HepG2 (cell line): ENCODE measurements at regions not wholly inside any gene's neighbourhood (a gene's known extent, or its start where the extent isn't known, plus 50 kb on each side); places are given as distances from the start of the nearest gene placed in this dataset.

Experiments used
- ATAC-seq: fragments of 200-7000 bp; cut with Tn5 transposase; 3 replicates; pipeline ENCODE4 v1.9.1; 2020; ENCODE audit warnings: mild to moderate bottlenecking, moderate library complexity
- BruUV-seq: library from RNA; stranded (reverse); fragments of 400-500 nt; replicated peaks from 2 replicates; lab custom pipeline; 2021; lab: Mats Ljungman, UMichigan
- CTCF ChIA-PET: fragments of 300-600 bp; formaldehyde crosslinking; extraction: SDS; loops from one replicate; lab custom pipeline; 2021; ENCODE audit warnings: low total read pairs, inconsistent platforms, low intra/inter-chr PET ratio; lab: Yijun Ruan, JAX
- POLR2A ChIA-PET: fragments of 350-600 bp; sonication (Branson Sonifier 250); formaldehyde crosslinking; loops from one replicate; lab custom pipeline; 2020; ENCODE audit warnings: antibody characterized with exemption, inconsistent platforms; lab: Yijun Ruan, JAX
- DNase-seq: peaks from one replicate; pipeline ENCODE4 v3.0.0-alpha.2; 2015; ENCODE audit warnings: low spot score
- FAIRE-seq: peaks from 3 replicates; lab custom pipeline; 2011; peaks lifted over from hg19 to GRCh38; lab: Jason Lieb, UNC
- H2AFZ ChIP-seq: one replicate; pipeline ENCODE4 v1.6.1; 2011; ENCODE audit warnings: low read length, inconsistent platforms
- H3K27ac ChIP-seq: fragments of 300-600 bp; 3 replicates; pipeline ENCODE4 v1.8.0; 2011; ENCODE audit warnings: mixed run types, mild to moderate bottlenecking, mixed read lengths, low read length, inconsistent platforms; ENCODE audit not compliant: insufficient read depth; ENCODE audit errors: extremely low read length
- H3K27me3 ChIP-seq, 2 experiments: fragments of 200-600 bp in 1 of 2; 2 replicates in 1 of 2; 3 replicates in 1 of 2; pipeline versions ENCODE4 v1.6.0 to v1.8.0; 2011; ENCODE audit warnings: low read length in 2 of 2, mild to moderate bottlenecking in 2 of 2, moderate library complexity in 2 of 2, inconsistent platforms in 1 of 2; ENCODE audit not compliant: insufficient read depth in 2 of 2, control insufficient read depth in 1 of 2
- H3K36me3 ChIP-seq, 2 experiments: fragments of 200-600 bp in 1 of 2; replicated peaks in 1 of 2; 2 replicates in 1 of 2; 3 replicates in 1 of 2; pipeline versions ENCODE4 v1.5.1 to v1.8.0; 2011; ENCODE audit warnings: low read length in 2 of 2, inconsistent platforms in 1 of 2; ENCODE audit not compliant: insufficient read depth in 2 of 2, control insufficient read depth in 1 of 2
- H3K4me1 ChIP-seq: 2 replicates; pipeline ENCODE4 v1.5.1; 2012; ENCODE audit warnings: low read length, inconsistent platforms; ENCODE audit not compliant: insufficient read depth
- H3K4me2 ChIP-seq: 2 replicates; pipeline ENCODE4 v1.6.0; 2011; ENCODE audit warnings: low read depth, low read length, inconsistent platforms
- H3K4me3 ChIP-seq, 3 experiments: fragments of 200-600 bp in 1 of 3; sonication (generic), shearing (Covaris generic) in 1 of 3; replicated peaks in 1 of 3; 2 replicates each; pipeline ENCODE4 v1.5.1; 2011 to 2016; ENCODE audit warnings: low read length in 3 of 3, inconsistent platforms in 2 of 3, low read depth in 2 of 3, mild to moderate bottlenecking in 2 of 3, control low read depth in 1 of 3, mixed read lengths in 1 of 3; ENCODE audit not compliant: insufficient read depth in 1 of 3
- H3K79me2 ChIP-seq: one replicate; pipeline ENCODE4 v1.6.1; 2011; ENCODE audit warnings: low read length, inconsistent platforms; ENCODE audit not compliant: insufficient read depth
- H3K9ac ChIP-seq: 2 replicates; pipeline ENCODE4 v1.6.0; 2011; ENCODE audit warnings: mild to moderate bottlenecking, low read depth, low read length, inconsistent platforms; ENCODE audit not compliant: insufficient read depth
- H3K9me3 ChIP-seq: 2 replicates; pipeline ENCODE4 v1.5.1; 2012; ENCODE audit warnings: mild to moderate bottlenecking, low read length
- H4K20me1 ChIP-seq: 2 replicates; pipeline ENCODE4 v1.6.0; 2011; ENCODE audit warnings: inconsistent platforms, mild to moderate bottlenecking, low read length, moderate library complexity; ENCODE audit not compliant: insufficient read depth
- GPN1 ChIP-seq: sonication (generic); formaldehyde crosslinking; IDR thresholded peaks from 2 replicates; pipeline ENCODE4 v1.5.1; 2020; ENCODE audit warnings: missing genetic modification reagents, borderline replicate concordance
- HCFC1 ChIP-seq: fragments of 150-350 bp; IDR thresholded peaks from 2 replicates; pipeline ENCODE4 v1.6.1; 2014; ENCODE audit warnings: low read depth, low read length
- MLLT10 ChIP-seq: sonication (generic); formaldehyde crosslinking; IDR thresholded peaks from 2 replicates; pipeline ENCODE4 v1.4.0; 2020; ENCODE audit warnings: missing genetic modification reagents
- MXD3 ChIP-seq: IDR thresholded peaks from 2 replicates; pipeline ENCODE4 v1.6.1; 2016; ENCODE audit warnings: mild to moderate bottlenecking, missing biosample characterization, missing genetic modification reagents
- PHF21A ChIP-seq: sonication (generic); formaldehyde crosslinking; IDR thresholded peaks from 2 replicates; pipeline ENCODE4 v1.5.0; 2020; ENCODE audit warnings: mild to moderate bottlenecking, missing genetic modification reagents
- POLR2AphosphoS2 ChIP-seq: IDR thresholded peaks from 2 replicates; pipeline ENCODE4 v1.6.1; 2011; ENCODE audit warnings: low read depth, low read length, improper control_type of control experiment
- RORA ChIP-seq: sonication (generic); formaldehyde crosslinking; IDR thresholded peaks from 2 replicates; pipeline ENCODE4 v1.5.0; 2020; ENCODE audit warnings: mild to moderate bottlenecking, missing genetic modification reagents, moderate library complexity
- SP4 ChIP-seq: sonication (generic); formaldehyde crosslinking; IDR thresholded peaks from 2 replicates; pipeline ENCODE4 v1.8.1; 2023; ENCODE audit warnings: mild to moderate bottlenecking, missing genetic modification reagents
- TFAP4 ChIP-seq: sonication (generic); IDR thresholded peaks from 2 replicates; pipeline ENCODE4 v1.6.1; 2016; ENCODE audit warnings: low read depth, borderline replicate concordance
- THAP11 ChIP-seq: IDR thresholded peaks from 2 replicates; pipeline ENCODE4 v1.6.1; 2016; ENCODE audit warnings: missing biosample characterization, missing genetic modification reagents
- ZNF124 ChIP-seq: sonication (generic); formaldehyde crosslinking; IDR thresholded peaks from 2 replicates; pipeline ENCODE4 v1.4.0; 2020; ENCODE audit warnings: missing genetic modification reagents
- ZNF556 ChIP-seq: sonication (generic); formaldehyde crosslinking; IDR thresholded peaks from 2 replicates; pipeline ENCODE4 v1.4.0; 2020; ENCODE audit warnings: mild to moderate bottlenecking, missing genetic modification reagents, borderline replicate concordance
- ZNF776 ChIP-seq: sonication (generic); formaldehyde crosslinking; IDR thresholded peaks from 2 replicates; pipeline ENCODE4 v1.4.0; 2020; ENCODE audit warnings: mild to moderate bottlenecking, missing genetic modification reagents
- ZNF792 ChIP-seq: IDR thresholded peaks from 2 replicates; pipeline ENCODE4 v1.6.1; 2016
- WGBS: methylation state at CpG from one replicate; pipeline ENCODE4 v1.1.6; 2017; ENCODE audit warnings: low lambda C conversion rate; 5-methylcytosine and 5-hydroxymethylcytosine counted together
- in situ Hi-C: cut with HindIII; loops from 2 replicates; pipeline ENCODE4 v1.10.0; 2017; ENCODE audit warnings: low pct_unique_long_range_greater_than_20kb; ENCODE audit not compliant: extremely low pct_ligation_motif_present
- intact Hi-C: fragments of 100-400 bp; cut with micrococcal nuclease; formaldehyde crosslinking; loops from one replicate; pipeline ENCODE4 v1.10.0; 2022; ENCODE audit not compliant: unreplicated experiment

GRCh38 chr6:154648188-154648887 lies 84.9 kb upstream of the SCAF8 start:
- FAIRE-seq = no peak
- H3K79me2 ChIP-seq = no peaks in the 10 kb centered on the region
- WGBS = 33% methylated on average over 3 of the region's 3 CpGs
- in situ Hi-C loops (no loop called here), intact Hi-C loops (no loop called here)
- no peak overlapping the region for H3K27ac ChIP-seq
- H4K20me1 ChIP-seq = no peaks in the 10 kb centered on the region
- no TSS peak for BruUV-seq
- no peak for DNase-seq
- CTCF ChIA-PET = no interaction called here
- H3K27me3 ChIP-seq = 0 out of 5 replicates have a peak, but pooled peaks cover 0 to 3% of the 10 kb centered on the region in 2 experiments
- no peaks in the 10 kb centered on the region for H3K9me3 ChIP-seq
- POLR2A ChIA-PET = no interaction called here
- TF ChIP-seq ZNF792 (CRISPR knock-in tag) (no peak), TFAP4 (no peak), POLR2AphosphoS2 (no peak), ZNF776 (no peak), GPN1 (no peak), PHF21A (CRISPR knock-in tag) (no peak), HCFC1 (no peak), RORA (CRISPR knock-in tag) (no peak), MLLT10 (CRISPR knock-in tag) (no peak), ZNF556 (no peak), ZNF124 (no peak), THAP11 (no peak), SP4 (CRISPR knock-in tag) (no peak), MXD3 (CRISPR knock-in tag) (no peak)
- no peak overlapping the region for H3K4me2 ChIP-seq
- no peaks in the 10 kb centered on the region for H3K4me1 ChIP-seq
- H3K36me3 ChIP-seq = no peaks in the 10 kb centered on the region
- no peak overlapping the region for H2AFZ ChIP-seq
- H3K9ac ChIP-seq = no peak overlapping the region
- no peak overlapping the region for H3K4me3 ChIP-seq
- ATAC-seq = no peak
